ENCODE measurements at regions not wholly inside any gene's neighbourhood (a gene's known extent, or its start where the extent isn't known, plus 50 kb on each side); places are given as distances from the start of the nearest gene placed in this dataset.

GRCh38 chr14:101507836-101508150 is 53.5 kb upstream of the DIO3 start:
- Histone ChIP-seq H3K9ac (ENCODE audit: low read depth, low read length) (no peak overlapping the region), H3K27ac (ENCODE audit: low read length) (no peak overlapping the region)
- TF ChIP-seq CTCF (IDR thresholded peaks at IDR 0.05; ENCODE audit: borderline replicate concordance, extremely low read depth, low read length, poor library complexity, severe bottlenecking) = no peak
- no peak for TF ChIP-seq EZH2 (IDR thresholded peaks at IDR 0.05; ENCODE audit: borderline replicate concordance, low read depth, low read length, severe bottlenecking)

GRCh38 chr14:101508196-101508947 is 52.9 kb upstream of the DIO3 start:
- ATAC-seq (ENCODE audit: insufficient read depth, low read depth) = no peak
- DNase-seq = no peak
- H3K9me3 ChIP-seq (ENCODE audit: insufficient read depth, low read length, severe bottlenecking) = no peaks in the 10 kb centered on the region

More at GRCh38 chr14:101507836-101508150, 53.5 kb upstream of the DIO3 start:
- H3K36me3 ChIP-seq (ENCODE audit: insufficient read depth, low read length) = no peaks in the 10 kb centered on the region
- H3K9me3 ChIP-seq (ENCODE audit: insufficient read depth, low read length, severe bottlenecking) = no peaks in the 10 kb centered on the region
- H3K79me2 ChIP-seq (ENCODE audit: insufficient read depth, low read length) = no peaks in the 10 kb centered on the region
- ATAC-seq (ENCODE audit: insufficient read depth, low read depth) = no peak
- H2AFZ ChIP-seq (ENCODE audit: low read depth, low read length) = no peak overlapping the region
- peaks cover 3% of the 10 kb centered on the region for H3K27me3 ChIP-seq (ENCODE audit: insufficient read depth, low read length, poor library complexity)
- H4K20me1 ChIP-seq (ENCODE audit: insufficient read depth, low read length) = peaks cover 3% of the 10 kb centered on the region
- no peak overlapping the region for H3K4me3 ChIP-seq (ENCODE audit: low read depth in 1 of 2, low read length in 2 of 2)
- H3K4me2 ChIP-seq (ENCODE audit: insufficient read depth, low read length) = no peak overlapping the region
- DNase-seq = no peak
- no peaks in the 10 kb centered on the region for H3K4me1 ChIP-seq (ENCODE audit: insufficient read depth, low read length)

GRCh38 chr14:101508948-101509729 is 52.2 kb upstream of the DIO3 start:
- Histone ChIP-seq H2AFZ (ENCODE audit: low read depth, low read length) (no peak overlapping the region), H3K79me2 (ENCODE audit: insufficient read depth, low read length) (no peaks in the 10 kb centered on the region), H3K4me3 (ENCODE audit: low read depth in 1 of 2, low read length in 2 of 2) (no peak overlapping the region), H3K4me2 (ENCODE audit: insufficient read depth, low read length) (no peak overlapping the region), H3K36me3 (ENCODE audit: insufficient read depth, low read length) (no peaks in the 10 kb centered on the region), H3K4me1 (ENCODE audit: insufficient read depth, low read length) (no peaks in the 10 kb centered on the region), H3K27ac (ENCODE audit: low read length) (no peak overlapping the region), H4K20me1 (ENCODE audit: insufficient read depth, low read length) (peaks cover 3% of the 10 kb centered on the region), H3K9ac (ENCODE audit: low read depth, low read length) (no peak overlapping the region), H3K27me3 (ENCODE audit: insufficient read depth, low read length, poor library complexity) (no peaks in the 10 kb centered on the region), H3K9me3 (ENCODE audit: insufficient read depth, low read length, severe bottlenecking) (no peaks in the 10 kb centered on the region)
- no peak for DNase-seq
- ATAC-seq (ENCODE audit: insufficient read depth, low read depth) = no peak
- TF ChIP-seq EZH2 (IDR thresholded peaks at IDR 0.05; ENCODE audit: borderline replicate concordance, low read depth, low read length, severe bottlenecking) (no peak), CTCF (IDR thresholded peaks at IDR 0.05; ENCODE audit: borderline replicate concordance, extremely low read depth, low read length, poor library complexity, severe bottlenecking) (no peak)

More at GRCh38 chr14:101508196-101508947, 52.9 kb upstream of the DIO3 start:
- TF ChIP-seq EZH2 (IDR thresholded peaks at IDR 0.05; ENCODE audit: borderline replicate concordance, low read depth, low read length, severe bottlenecking) = no peak
- no peak for TF ChIP-seq CTCF (IDR thresholded peaks at IDR 0.05; ENCODE audit: borderline replicate concordance, extremely low read depth, low read length, poor library complexity, severe bottlenecking)
- no peak overlapping the region for H3K4me3 ChIP-seq (ENCODE audit: low read depth in 1 of 2, low read length in 2 of 2)
- no peak overlapping the region for H3K27ac ChIP-seq (ENCODE audit: low read length)
- no peak overlapping the region for H2AFZ ChIP-seq (ENCODE audit: low read depth, low read length)
- H3K4me1 ChIP-seq (ENCODE audit: insufficient read depth, low read length) = no peaks in the 10 kb centered on the region
- no peaks in the 10 kb centered on the region for H3K27me3 ChIP-seq (ENCODE audit: insufficient read depth, low read length, poor library complexity)
- no peak overlapping the region for H3K9ac ChIP-seq (ENCODE audit: low read depth, low read length)
- no peaks in the 10 kb centered on the region for H3K36me3 ChIP-seq (ENCODE audit: insufficient read depth, low read length)
- peaks cover 3% of the 10 kb centered on the region for H4K20me1 ChIP-seq (ENCODE audit: insufficient read depth, low read length)
- no peak overlapping the region for H3K4me2 ChIP-seq (ENCODE audit: insufficient read depth, low read length)
- H3K79me2 ChIP-seq (ENCODE audit: insufficient read depth, low read length) = no peaks in the 10 kb centered on the region
